K562 (cell line): ENCODE measurements at regions not wholly inside any gene's neighbourhood (a gene's known extent, or its start where the extent isn't known, plus 50 kb on each side); places are given as distances from the start of the nearest gene placed in this dataset.

Experiments
- ATAC-seq: fragments of 200-7000 bp; cut with Tn5 transposase; 3 replicates; pipeline ENCODE4 v1.9.1; 2020; ENCODE audit warnings: moderate library complexity
- BruUV-seq: library from RNA; stranded (reverse); fragments of 400-500 nt; replicated peaks from 2 replicates; lab custom pipeline; 2021; lab: Mats Ljungman, UMichigan
- CTCF ChIA-PET: fragments of 300-600 bp; formaldehyde crosslinking; extraction: SDS; loops from one replicate; lab custom pipeline; 2021; ENCODE audit warnings: low intra/inter-chr PET ratio; lab: Yijun Ruan, JAX
- POLR2A ChIA-PET: fragments of 300-600, 350-650 bp; sonication (Branson Sonifier 250); formaldehyde crosslinking; extraction: SDS; loops from one replicate; lab custom pipeline; 2021; ENCODE audit warnings: antibody characterized with exemption, inconsistent platforms; lab: Yijun Ruan, JAX
- DNase-seq, 4 experiments: peaks; one replicate each; pipeline versions ENCODE4 v3.0.0 to v3.0.0-alpha.2; 2011 to 2018; ENCODE audit warnings: low spot score in 3 of 4, mixed read lengths in 3 of 4; ENCODE audit errors: extremely low read depth in 1 of 4
- FAIRE-seq: peaks from 2 replicates; lab custom pipeline; 2011; peaks lifted over from hg19 to GRCh38; lab: Jason Lieb, UNC
- H2AFZ ChIP-seq: 2 replicates; pipeline ENCODE4 v1.6.0; 2011; ENCODE audit warnings: low read depth, low read length, control low read depth, inconsistent platforms
- H3K27ac ChIP-seq: fragments of 200-600 bp; 3 replicates; pipeline ENCODE4 v1.8.0; 2011; ENCODE audit warnings: low read depth, mild to moderate bottlenecking, control low read depth, inconsistent platforms, low read length, moderate library complexity, mixed read lengths; ENCODE audit errors: extremely low read depth
- H3K27me3 ChIP-seq, 2 experiments: fragments of 300-600 bp in 1 of 2; 2 replicates in 1 of 2; 3 replicates in 1 of 2; pipeline versions ENCODE4 v1.6.0 to v1.8.0; 2011; ENCODE audit warnings: inconsistent platforms in 2 of 2, low read length in 2 of 2, mild to moderate bottlenecking in 1 of 2, mixed read lengths in 1 of 2, moderate library complexity in 1 of 2; ENCODE audit not compliant: control insufficient read depth in 2 of 2, insufficient read depth in 2 of 2
- H3K36me3 ChIP-seq: fragments of 300-600 bp; 3 replicates; pipeline ENCODE4 v1.8.0; 2011; ENCODE audit warnings: mild to moderate bottlenecking, low read length, inconsistent platforms; ENCODE audit not compliant: control insufficient read depth, insufficient read depth
- H3K4me1 ChIP-seq, 2 experiments: fragments of 200-600 bp in 1 of 2; replicated peaks in 1 of 2; 2 replicates in 1 of 2; 3 replicates in 1 of 2; pipeline versions ENCODE4 v1.5.1 to v1.8.0; 2011; ENCODE audit warnings: inconsistent platforms in 2 of 2, low read length in 2 of 2, mild to moderate bottlenecking in 1 of 2, mixed read lengths in 1 of 2, moderate library complexity in 1 of 2; ENCODE audit not compliant: control insufficient read depth in 2 of 2, insufficient read depth in 2 of 2
- H3K4me2 ChIP-seq: 2 replicates; pipeline ENCODE4 v1.6.1; 2011; ENCODE audit warnings: low read length, control low read depth, inconsistent platforms, mixed read lengths; ENCODE audit not compliant: insufficient read depth
- H3K4me3 ChIP-seq: fragments of 200-600 bp; sonication (generic), shearing (Covaris generic); 2 replicates; pipeline ENCODE4 v1.5.1; 2016; ENCODE audit warnings: control low read depth, inconsistent platforms
- H3K79me2 ChIP-seq: fragments of 200-600 bp; 3 replicates; pipeline ENCODE4 v1.8.0; 2011; ENCODE audit warnings: low read length, inconsistent platforms; ENCODE audit not compliant: control insufficient read depth, insufficient read depth
- H3K9ac ChIP-seq, 2 experiments: 2 replicates each; pipeline versions ENCODE4 v1.6.0 to v1.6.1; 2011; ENCODE audit warnings: low read depth in 2 of 2, low read length in 2 of 2, control low read depth in 1 of 2, inconsistent platforms in 1 of 2, mild to moderate bottlenecking in 1 of 2, mixed read lengths in 1 of 2; ENCODE audit not compliant: insufficient read depth in 1 of 2
- H3K9me1 ChIP-seq: one replicate; pipeline ENCODE4 v1.6.0; 2011; ENCODE audit warnings: inconsistent platforms, mild to moderate bottlenecking, low read length, moderate library complexity; ENCODE audit not compliant: control insufficient read depth, insufficient read depth
- H3K9me3 ChIP-seq: replicated peaks from 2 replicates; pipeline ENCODE4 v1.5.1; 2011; ENCODE audit warnings: low read depth, low read length, inconsistent platforms; ENCODE audit not compliant: control insufficient read depth, insufficient read depth
- H4K20me1 ChIP-seq: replicated peaks from 2 replicates; pipeline ENCODE4 v1.6.1; 2011; ENCODE audit warnings: low read length, inconsistent platforms, mixed read lengths; ENCODE audit not compliant: control insufficient read depth, insufficient read depth
- C11orf30 ChIP-seq: fragments of 450-650 bp; IDR thresholded peaks from 2 replicates; pipeline ENCODE4 v1.6.1; 2016; ENCODE audit warnings: low read depth, mild to moderate bottlenecking
- CBX1 ChIP-seq: sonication (generic); IDR thresholded peaks from 2 replicates; pipeline ENCODE4 v1.6.1; 2016; ENCODE audit warnings: antibody characterized with exemption, low read depth, mild to moderate bottlenecking
- CEBPZ ChIP-seq: fragments of 150-350 bp; IDR thresholded peaks from 2 replicates; pipeline ENCODE4 v1.6.1; 2014; ENCODE audit warnings: low read depth, mild to moderate bottlenecking, low read length, borderline replicate concordance
- DPF2 ChIP-seq: fragments of 450-650 bp; IDR thresholded peaks from 2 replicates; pipeline ENCODE4 v1.6.1; 2016
- HNRNPL ChIP-seq: fragments of 200-400 bp; formaldehyde crosslinking; IDR thresholded peaks from 2 replicates; pipeline ENCODE4 v1.6.1; 2017; ENCODE audit warnings: low read depth, mild to moderate bottlenecking, low read length
- ID3 ChIP-seq, 2 experiments: fragments of 250-450 bp in 1 of 2; fragments of 450-650 bp in 1 of 2; sonication (Bioruptor Pico) in 1 of 2; IDR thresholded peaks; 2 replicates each; pipeline versions ENCODE4 v1.6.1 to v1.8.0; 2016 to 2021; ENCODE audit warnings: mild to moderate bottlenecking in 2 of 2, moderate library complexity in 2 of 2, missing compliant biosample characterization in 1 of 2, missing genetic modification characterization in 1 of 2
- NR0B1 ChIP-seq: fragments of 450-650 bp; IDR thresholded peaks from one replicate; pipeline ENCODE4 v1.6.1; 2018; ENCODE audit warnings: mild to moderate bottlenecking, moderate library complexity; ENCODE audit not compliant: partially characterized antibody
- POLR3G ChIP-seq: IDR thresholded peaks from 2 replicates; pipeline ENCODE4 v1.6.1; 2011; ENCODE audit not compliant: insufficient read length, insufficient replicate concordance; ENCODE audit errors: extremely low read depth
- UBTF ChIP-seq, 2 experiments: IDR thresholded peaks; 2 replicates each; pipeline ENCODE4 v1.6.1; 2012; ENCODE audit warnings: improper control_type of control experiment in 2 of 2, low read depth in 2 of 2, low read length in 2 of 2, borderline replicate concordance in 1 of 2
- ZNF165 ChIP-seq: fragments of 250-450 bp; sonication (Bioruptor Pico); IDR thresholded peaks from 2 replicates; pipeline ENCODE4 v1.4.0; 2020; ENCODE audit warnings: borderline replicate concordance
- ZNF639 ChIP-seq, 2 experiments: fragments of 200-800 bp in 1 of 2; sonication (Bioruptor generic) in 1 of 2; sonication (generic) in 1 of 2; formaldehyde crosslinking in 1 of 2; IDR thresholded peaks in 1 of 2; conservative IDR thresholded peaks in 1 of 2; 2 replicates each; pipeline versions ENCODE4 v1.5.0 to v1.6.1; 2016 to 2020; ENCODE audit warnings: missing compliant biosample characterization in 1 of 2, missing genetic modification characterization in 1 of 2, missing genetic modification reagents in 1 of 2
- ZNF717 ChIP-seq: fragments of 250-450 bp; sonication (Bioruptor Pico); IDR thresholded peaks from 2 replicates; pipeline ENCODE4 v1.5.0; 2021
- ZNF764 ChIP-seq: fragments of 250-450 bp; sonication (Bioruptor Pico); IDR thresholded peaks from 2 replicates; pipeline ENCODE4 v1.4.0; 2020; ENCODE audit warnings: low read depth, mild to moderate bottlenecking, moderate library complexity
- WGBS: fragments of 100-300 bp; shearing (Covaris generic); methylation state at CpG from one replicate; pipeline ENCODE4 v1.1.6; 2016; ENCODE audit warnings: low coverage, mixed read lengths; ENCODE audit not compliant: insufficient coverage; ENCODE audit errors: missing lambda C conversion rate; 5-methylcytosine and 5-hydroxymethylcytosine counted together
- in situ Hi-C: fragments of 300-500 bp; cut with MboI; formaldehyde crosslinking; loops from 4 replicates; pipeline ENCODE4 v1.15.0; 2018; ENCODE audit warnings: inconsistent platforms, mixed read lengths
- intact Hi-C: fragments of 100-400 bp; cut with micrococcal nuclease; formaldehyde crosslinking; loops from 2 replicates; pipeline ENCODE4 v1.14.2; 2022

- Histone ChIP-seq H3K4me2 (no peak overlapping the region), H3K9ac (no peak overlapping the region), H2AFZ (no peak overlapping the region), H3K36me3 (no peaks in the 10 kb centered on the region), H3K9me3 (no peaks in the 10 kb centered on the region), H3K4me3 (no peak overlapping the region), H4K20me1 (no peaks in the 10 kb centered on the region), H3K9me1 (no peaks in the 10 kb centered on the region), H3K27ac (no peak overlapping the region), H3K4me1 (no peaks in the 10 kb centered on the region), H3K79me2 (no peaks in the 10 kb centered on the region), H3K27me3 (no peaks in the 10 kb centered on the region)
- intact Hi-C loops: no loop called here
- 0% methylated on average over 3 of the region's 3 CpGs for WGBS
- ChIA-PET CTCF (no interaction called here), POLR2A (no interaction called here)
- BruUV-seq: no TSS peak
- no peak for ATAC-seq
- no peak for DNase-seq
- in situ Hi-C loops: no loop called here
- no peak for FAIRE-seq
- no peak for TF ChIP-seq CEBPZ
- TF ChIP-seq ZNF639 (CRISPR knock-in tag; conservative IDR thresholded peaks at IDR 0.05 in 1 of 2, IDR thresholded peaks at IDR 0.05 in 1 of 2): no peak
- no peak for TF ChIP-seq HNRNPL
- no peak for TF ChIP-seq ZNF764 (CRISPR knock-in tag)
- no peak for TF ChIP-seq NR0B1
- TF ChIP-seq UBTF (IDR thresholded peaks at IDR 0.05; ENCODE audit: borderline replicate concordance in 1 of 2, low read depth in 2 of 2, low read length in 2 of 2): no peak
- TF ChIP-seq POLR3G: no peak
- no peak for TF ChIP-seq ID3 (CRISPR knock-in tag; IDR thresholded peaks at IDR 0.05)
- no peak for TF ChIP-seq ID3 (tag; IDR thresholded peaks at IDR 0.05)
- TF ChIP-seq ZNF165 (CRISPR knock-in tag): no peak
- no peak for TF ChIP-seq DPF2
- no peak for TF ChIP-seq C11orf30
- TF ChIP-seq CBX1: no peak
- TF ChIP-seq ZNF717 (CRISPR knock-in tag): no peak
Measured at GRCh38 chr4:15349531-15349935, 78.3 kb upstream of the C1QTNF7 start.
